Fibroblast of lung (primary cell): ENCODE measurements at regions not wholly inside any gene's neighbourhood (a gene's known extent, or its start where the extent isn't known, plus 50 kb on each side); places are given as distances from the start of the nearest gene placed in this dataset.

Source experiments
- CTCF ChIP-seq, 2 donors: IDR thresholded peaks in 1 of 2; conservative IDR thresholded peaks in 1 of 2; 1 replicate in 1 of 2; 2 replicates in 1 of 2; pipeline ENCODE4 v1.5.1; 2011 to 2012; ENCODE audit warnings: low read length in 2 of 2, control low read depth in 1 of 2, inconsistent platforms in 1 of 2, low read depth in 1 of 2, mild to moderate bottlenecking in 1 of 2
- EZH2 ChIP-seq: IDR thresholded peaks from 2 replicates; pipeline ENCODE4 v1.5.1; 2012; ENCODE audit warnings: low read length, control low read depth, mild to moderate bottlenecking; ENCODE audit errors: missing control alignments

GRCh38 chr3:66789580-66790237 is 208.4 kb upstream of the KBTBD8 start:
- TF ChIP-seq CTCF (conservative IDR thresholded peaks at IDR 0.05 in 1 of 2, IDR thresholded peaks at IDR 0.05 in 1 of 2; ENCODE audit: low read depth in 1 of 2, low read length in 2 of 2) (no peak), EZH2 (no peak)
